OCI-LY3 (cell line): ENCODE measurements at regions not wholly inside any gene's neighbourhood (a gene's known extent, or its start where the extent isn't known, plus 50 kb on each side); places are given as distances from the start of the nearest gene placed in this dataset.

Experiments used
- CTCF ChIP-seq: fragments of 200-600, 300-600 bp; sonication (generic); IDR thresholded peaks from 2 replicates; pipeline ENCODE4 v1.5.1; 2014; ENCODE audit warnings: antibody characterized with exemption, low read length, low read depth
- EZH2phosphoT487 ChIP-seq: fragments of 200-600 bp; shearing (Covaris generic); IDR thresholded peaks from 2 replicates; pipeline ENCODE4 v1.6.1; 2018; ENCODE audit warnings: antibody characterized with exemption, mixed run types, low read depth

GRCh38 chr7:130843703-130844102, 109.7 kb upstream of the KLF14 start:
- no peak for TF ChIP-seq CTCF
- TF ChIP-seq EZH2phosphoT487 = no peak
